ENCODE measurements at regions not wholly inside any gene's neighbourhood (a gene's known extent, or its start where the extent isn't known, plus 50 kb on each side); places are given as distances from the start of the nearest gene placed in this dataset.
"Not testable (repeated sequence)": the region's sequence is repeated elsewhere in the genome, so short reads cannot be mapped to it uniquely, and the experiment has no call there.

DNA sequence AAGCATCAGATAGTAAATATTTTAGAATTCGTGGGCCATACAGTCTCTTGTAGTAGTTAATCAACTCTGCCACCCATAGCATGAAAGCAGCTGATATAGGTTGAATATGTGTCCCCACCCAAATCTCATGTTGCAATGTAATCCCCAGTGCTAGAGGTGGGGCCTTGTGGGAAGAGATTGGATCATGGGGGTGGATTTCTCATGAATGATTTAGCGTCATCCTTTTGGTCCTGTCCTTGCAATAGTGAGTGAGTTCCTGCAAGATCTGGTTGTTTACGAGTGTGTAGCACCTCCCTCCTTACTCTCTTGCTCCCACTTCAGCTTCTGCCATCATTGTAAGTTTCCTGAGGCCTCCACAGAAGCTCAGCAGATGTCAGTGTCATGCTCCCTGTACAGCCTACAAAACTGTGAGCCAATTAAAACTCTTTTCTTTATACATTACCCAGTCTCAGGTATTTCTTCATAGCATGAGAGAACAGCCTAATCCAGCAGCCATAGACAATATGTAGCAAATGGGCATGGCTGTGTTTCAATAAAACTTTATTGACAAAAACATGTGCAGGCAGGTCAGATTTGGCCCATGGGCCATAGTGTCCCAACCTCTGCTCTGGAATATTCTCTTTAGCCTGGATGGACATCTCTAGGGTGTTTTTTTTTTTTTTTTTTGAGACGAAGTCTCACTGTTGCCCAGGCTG lies 97.9 kb upstream of the FAM90A1 start:
- TF ChIP-seq, protein P1, sequence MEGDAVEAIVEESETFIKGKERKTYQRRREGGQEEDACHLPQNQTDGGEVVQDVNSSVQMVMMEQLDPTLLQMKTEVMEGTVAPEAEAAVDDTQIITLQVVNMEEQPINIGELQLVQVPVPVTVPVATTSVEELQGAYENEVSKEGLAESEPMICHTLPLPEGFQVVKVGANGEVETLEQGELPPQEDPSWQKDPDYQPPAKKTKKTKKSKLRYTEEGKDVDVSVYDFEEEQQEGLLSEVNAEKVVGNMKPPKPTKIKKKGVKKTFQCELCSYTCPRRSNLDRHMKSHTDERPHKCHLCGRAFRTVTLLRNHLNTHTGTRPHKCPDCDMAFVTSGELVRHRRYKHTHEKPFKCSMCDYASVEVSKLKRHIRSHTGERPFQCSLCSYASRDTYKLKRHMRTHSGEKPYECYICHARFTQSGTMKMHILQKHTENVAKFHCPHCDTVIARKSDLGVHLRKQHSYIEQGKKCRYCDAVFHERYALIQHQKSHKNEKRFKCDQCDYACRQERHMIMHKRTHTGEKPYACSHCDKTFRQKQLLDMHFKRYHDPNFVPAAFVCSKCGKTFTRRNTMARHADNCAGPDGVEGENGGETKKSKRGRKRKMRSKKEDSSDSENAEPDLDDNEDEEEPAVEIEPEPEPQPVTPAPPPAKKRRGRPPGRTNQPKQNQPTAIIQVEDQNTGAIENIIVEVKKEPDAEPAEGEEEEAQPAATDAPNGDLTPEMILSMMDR (IDR thresholded peaks at IDR 0.05), result not testable (repeated sequence)
- TF ChIP-seq POLR2A (IDR thresholded peaks at IDR 0.05), result not testable (repeated sequence)

Measured in body of pancreas (tissue), 4 donors.